ENCODE measurements at regions not wholly inside any gene's neighbourhood (a gene's known extent, or its start where the extent isn't known, plus 50 kb on each side); places are given as distances from the start of the nearest gene placed in this dataset.
A peak's percentile ranks its signal among the peaks of the same experiment; 100 is the strongest.

DNA sequence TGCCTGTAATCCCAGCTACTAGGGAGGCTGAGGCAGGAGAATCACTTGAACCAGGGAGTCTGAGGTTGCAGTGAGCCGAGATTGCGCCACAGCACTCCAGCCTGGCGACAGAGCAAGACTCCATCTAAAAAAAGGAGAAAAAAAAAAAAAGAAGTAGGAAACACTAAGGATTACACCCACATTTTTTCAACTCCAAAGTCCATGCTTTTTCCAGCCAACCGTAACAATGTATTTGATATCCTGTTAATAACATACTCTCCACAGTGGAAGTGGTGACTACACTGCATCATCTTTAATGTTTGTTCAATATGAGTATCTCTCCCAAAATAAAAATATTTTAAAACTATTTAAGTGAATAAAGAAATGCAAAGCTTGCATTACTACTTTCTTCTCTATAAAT lies 481.6 kb upstream of the ACVR2A start:
- intact Hi-C loops (cut with DNase I; ENCODE audit: low total_unique reads): no loop called here
- Histone ChIP-seq H3K4me3 (no peak overlapping the region), H3K27me3 (no peaks in the 10 kb centered on the region), H3K27ac (no peak overlapping the region), H3K36me3 (no peaks in the 10 kb centered on the region), H3K4me1 (no peaks in the 10 kb centered on the region), H3K9me3 (no peaks in the 10 kb centered on the region)
- no peak for DNase-seq (ENCODE audit: low spot score in 2 of 2)
- TF ChIP-seq, protein P1, sequence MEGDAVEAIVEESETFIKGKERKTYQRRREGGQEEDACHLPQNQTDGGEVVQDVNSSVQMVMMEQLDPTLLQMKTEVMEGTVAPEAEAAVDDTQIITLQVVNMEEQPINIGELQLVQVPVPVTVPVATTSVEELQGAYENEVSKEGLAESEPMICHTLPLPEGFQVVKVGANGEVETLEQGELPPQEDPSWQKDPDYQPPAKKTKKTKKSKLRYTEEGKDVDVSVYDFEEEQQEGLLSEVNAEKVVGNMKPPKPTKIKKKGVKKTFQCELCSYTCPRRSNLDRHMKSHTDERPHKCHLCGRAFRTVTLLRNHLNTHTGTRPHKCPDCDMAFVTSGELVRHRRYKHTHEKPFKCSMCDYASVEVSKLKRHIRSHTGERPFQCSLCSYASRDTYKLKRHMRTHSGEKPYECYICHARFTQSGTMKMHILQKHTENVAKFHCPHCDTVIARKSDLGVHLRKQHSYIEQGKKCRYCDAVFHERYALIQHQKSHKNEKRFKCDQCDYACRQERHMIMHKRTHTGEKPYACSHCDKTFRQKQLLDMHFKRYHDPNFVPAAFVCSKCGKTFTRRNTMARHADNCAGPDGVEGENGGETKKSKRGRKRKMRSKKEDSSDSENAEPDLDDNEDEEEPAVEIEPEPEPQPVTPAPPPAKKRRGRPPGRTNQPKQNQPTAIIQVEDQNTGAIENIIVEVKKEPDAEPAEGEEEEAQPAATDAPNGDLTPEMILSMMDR (IDR thresholded peaks at IDR 0.05): no peak
- TF ChIP-seq POLR2A (IDR thresholded peaks at IDR 0.05): no peak

DNA sequence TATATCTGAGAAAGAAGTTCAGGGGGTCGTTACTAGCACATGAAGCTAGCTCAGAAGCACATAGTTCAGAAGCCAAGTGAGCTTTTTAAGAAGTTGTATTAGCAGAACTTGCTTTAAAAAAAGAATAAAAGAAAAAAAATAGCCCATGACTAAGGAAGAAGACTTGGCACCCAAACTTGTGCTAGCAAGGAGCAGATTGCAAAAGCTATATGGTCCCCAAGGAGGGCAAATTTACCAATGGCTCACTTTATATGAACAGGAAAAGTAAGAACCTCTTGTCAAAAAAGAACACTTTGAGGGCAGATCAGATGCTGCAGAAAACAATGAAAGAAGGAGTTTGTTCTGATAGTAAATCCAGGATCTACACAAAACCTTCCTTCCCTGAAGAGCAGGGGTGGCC lies 486.5 kb upstream of the ACVR2A start:
- intact Hi-C loops (cut with DNase I; ENCODE audit: low total_unique reads): no loop called here
- Histone ChIP-seq H3K27ac (no peak overlapping the region), H3K4me1 (no peaks in the 10 kb centered on the region), H3K9me3 (no peaks in the 10 kb centered on the region), H3K4me3 (no peak overlapping the region), H3K36me3 (no peaks in the 10 kb centered on the region), H3K27me3 (no peaks in the 10 kb centered on the region)
- DNase-seq (ENCODE audit: low spot score in 2 of 2): no peak
- no peak for TF ChIP-seq POLR2A (IDR thresholded peaks at IDR 0.05)
- TF ChIP-seq, protein P1 (IDR thresholded peaks at IDR 0.05): no peak
- no peak for TF ChIP-seq POLR2AphosphoS5 (IDR thresholded peaks at IDR 0.05)

DNA sequence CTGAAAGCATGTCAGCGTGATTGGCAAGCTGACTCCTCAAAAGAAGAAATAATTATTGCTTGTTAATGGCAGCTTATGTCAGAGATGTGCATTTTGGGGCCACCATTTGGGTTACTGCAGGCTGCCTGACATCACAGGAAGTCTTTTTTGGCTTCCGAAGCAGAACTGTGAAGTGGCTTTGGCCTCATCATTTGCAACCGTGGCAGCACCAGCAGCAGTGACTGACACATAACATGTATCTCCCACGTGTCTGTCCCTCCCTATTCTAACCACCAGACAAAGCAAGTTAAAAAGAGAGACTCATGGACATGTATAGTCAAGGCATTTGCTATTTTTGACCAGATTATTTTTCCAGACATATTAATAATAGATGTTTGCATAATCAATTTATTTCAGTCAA lies 488.7 kb upstream of the ACVR2A start:
- Histone ChIP-seq H3K27me3 (no peaks in the 10 kb centered on the region), H3K4me1 (no peaks in the 10 kb centered on the region), H3K9me3 (no peaks in the 10 kb centered on the region), H3K36me3 (no peaks in the 10 kb centered on the region), H3K4me3 (peak overlapping the region in 1 of 3 donors; percentile 5), H3K27ac (peak overlapping the region; percentile 49 to 57)
- TF ChIP-seq, protein P1 (IDR thresholded peaks at IDR 0.05): no peak
- TF ChIP-seq POLR2AphosphoS5 (IDR thresholded peaks at IDR 0.05) (no peak), POLR2A (IDR thresholded peaks at IDR 0.05) (no peak)
- no peak for DNase-seq (ENCODE audit: low spot score in 2 of 2)
- intact Hi-C loops (cut with DNase I; ENCODE audit: low total_unique reads): no loop called here

DNA sequence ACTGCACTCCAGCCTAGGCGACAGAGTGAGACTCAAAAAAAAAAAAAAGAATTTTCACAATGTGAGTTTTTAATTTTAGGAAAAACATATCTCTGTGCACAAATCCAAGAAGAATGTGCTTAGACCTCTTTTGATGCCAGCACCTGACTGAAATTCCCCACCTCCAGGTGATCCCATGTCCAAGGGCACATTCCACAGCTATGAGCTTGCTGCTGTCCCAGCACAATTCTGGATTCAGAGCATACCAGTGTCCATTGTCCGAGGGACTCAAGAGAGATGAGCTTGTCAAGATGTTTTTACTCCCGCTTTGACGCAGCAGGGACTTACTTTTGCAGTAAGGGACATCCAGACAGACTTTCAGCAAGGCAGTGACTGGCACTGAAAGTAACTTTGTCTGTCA lies 489.1 kb upstream of the ACVR2A start:
- no peaks in the 10 kb centered on the region for H3K27me3 ChIP-seq
- TF ChIP-seq POLR2A (IDR thresholded peaks at IDR 0.05) (no peak), POLR2AphosphoS5 (IDR thresholded peaks at IDR 0.05) (peak in 1 of 3 donors; percentile 27)
- TF ChIP-seq, protein P1 (IDR thresholded peaks at IDR 0.05): no peak
- intact Hi-C loops (cut with DNase I; ENCODE audit: low total_unique reads): no loop called here
- H3K4me1 ChIP-seq: no peaks in the 10 kb centered on the region
- no peaks in the 10 kb centered on the region for H3K36me3 ChIP-seq
- H3K4me3 ChIP-seq: peak overlapping the region in 1 of 3 donors; percentile 5
- H3K27ac ChIP-seq: peak overlapping the region; percentile 49 to 57
- peak in 1 of 2 donors; percentile 76 for DNase-seq (ENCODE audit: low spot score in 2 of 2)
- H3K9me3 ChIP-seq: no peaks in the 10 kb centered on the region

DNA sequence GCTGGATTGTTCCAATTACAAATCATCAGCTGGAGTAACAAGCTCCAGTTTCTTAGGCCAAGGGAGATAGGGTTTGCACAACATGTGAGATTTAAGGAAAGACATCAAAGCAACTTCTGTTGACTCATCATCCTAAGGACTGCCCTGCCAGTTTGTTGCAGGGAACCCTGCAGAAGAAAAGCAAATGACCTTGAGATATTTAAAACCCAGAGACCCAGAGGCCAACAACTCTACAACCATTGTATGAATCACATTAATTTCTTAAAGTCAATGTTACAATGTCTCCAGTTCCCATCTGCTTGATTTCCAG lies 491.8 kb upstream of the ACVR2A start:
- Histone ChIP-seq H3K27ac (no peak overlapping the region), H3K4me3 (no peak overlapping the region), H3K9me3 (no peaks in the 10 kb centered on the region), H3K27me3 (no peaks in the 10 kb centered on the region), H3K36me3 (no peaks in the 10 kb centered on the region), H3K4me1 (no peaks in the 10 kb centered on the region)
- no peak for TF ChIP-seq POLR2A (IDR thresholded peaks at IDR 0.05)
- intact Hi-C loops (cut with DNase I; ENCODE audit: low total_unique reads): no loop called here
- no peak for DNase-seq (ENCODE audit: low spot score in 2 of 2)
